Mucosa of descending colon (tissue), 3 donors: ENCODE measurements at regions not wholly inside any gene's neighbourhood (a gene's known extent, or its start where the extent isn't known, plus 50 kb on each side); places are given as distances from the start of the nearest gene placed in this dataset.

Experiments
- ATAC-seq: fragments of 200-7000 bp; cut with Tn5 transposase; one replicate; pipeline ENCODE4 v1.9.1; 2020; ENCODE audit warnings: mild to moderate bottlenecking, moderate library complexity
- DNase-seq, 3 donors: peaks; one replicate each; pipeline ENCODE4 v3.0.0-alpha.2; 2020
- H3K36me3 ChIP-seq: fragments of 200-600 bp; one replicate; pipeline ENCODE4 v1.8.0; 2021; ENCODE audit warnings: low read depth, mild to moderate bottlenecking
- H3K4me1 ChIP-seq: fragments of 200-600 bp; one replicate; pipeline ENCODE4 v1.8.0; 2021; ENCODE audit warnings: low read depth, mild to moderate bottlenecking
- H3K4me3 ChIP-seq: fragments of 200-600 bp; one replicate; pipeline ENCODE4 v1.8.0; 2021; ENCODE audit warnings: mild to moderate bottlenecking
- H3K9me3 ChIP-seq: fragments of 200-600 bp; one replicate; pipeline ENCODE4 v1.8.0; 2021; ENCODE audit warnings: mild to moderate bottlenecking
- CTCF ChIP-seq: fragments of 200-600 bp; IDR thresholded peaks from one replicate; pipeline ENCODE4 v1.8.0; 2022; ENCODE audit warnings: antibody characterized with exemption, mild to moderate bottlenecking
- intact Hi-C, 2 donors: fragments of 100-400 bp; cut with DNase I in 1 of 2; cut with micrococcal nuclease in 1 of 2; formaldehyde crosslinking; loops; one replicate each; pipeline versions ENCODE4 v1.11.0 to v1.11.1; 2022; cut with DNase I, micrococcal nuclease
- donor health status: DM: no; HTN: no; CAD: no; lungs with moderate emphysema.
- donor health status: DM: no; HTN: no; CAD: no.
- donor health status: DM: no; HTN: yes; CAD: no.

- ATAC-seq (no peak), DNase-seq (no peak)
- intact Hi-C loops, result no loop called here
- Histone ChIP-seq H3K4me3 (no peak overlapping the region), H3K9me3 (no peaks in the 10 kb centered on the region), H3K4me1 (no peaks in the 10 kb centered on the region), H3K36me3 (no peaks in the 10 kb centered on the region)
- no peak for TF ChIP-seq CTCF
Measured at GRCh38 chr16:64410306-64410705, 711.6 kb downstream of the CDH11 start.

- ATAC-seq (no peak), DNase-seq (no peak)
- TF ChIP-seq CTCF, result no peak
- no peaks in the 10 kb centered on the region for H3K36me3 ChIP-seq
- H3K4me3 ChIP-seq, result no peak overlapping the region
- no peaks in the 10 kb centered on the region for H3K4me1 ChIP-seq
- no peaks in the 10 kb centered on the region for H3K9me3 ChIP-seq
- intact Hi-C loops, result no loop called here
Measured at GRCh38 chr16:64409783-64410210, 712.1 kb downstream of the CDH11 start.

- no peak for DNase-seq
- no peak overlapping the region for H3K4me3 ChIP-seq
- no peak for TF ChIP-seq CTCF
- H3K36me3 ChIP-seq, result no peaks in the 10 kb centered on the region
- H3K9me3 ChIP-seq, result no peaks in the 10 kb centered on the region
- intact Hi-C loops, result no loop called here
- peaks cover 3% of the 10 kb centered on the region for H3K4me1 ChIP-seq
- ATAC-seq, result no peak
Measured at GRCh38 chr16:64408699-64409098, 713.2 kb downstream of the CDH11 start.

- DNase-seq (peak in 1 of 3 donors; percentile 27), ATAC-seq (peak; percentile 79)
- intact Hi-C loops, result no loop called here
- H3K4me3 ChIP-seq, result no peak overlapping the region
- H3K9me3 ChIP-seq, result no peaks in the 10 kb centered on the region
- peaks cover 6% of the 10 kb centered on the region for H3K4me1 ChIP-seq
- no peak for TF ChIP-seq CTCF
- H3K36me3 ChIP-seq, result no peaks in the 10 kb centered on the region
Measured at GRCh38 chr16:64406770-64407181, 715.1 kb downstream of the CDH11 start.

- TF ChIP-seq CTCF, result no peak
- Histone ChIP-seq H3K4me3 (no peak overlapping the region), H3K4me1 (peaks cover 6% of the 10 kb centered on the region), H3K36me3 (no peaks in the 10 kb centered on the region), H3K9me3 (no peaks in the 10 kb centered on the region)
- no peak for DNase-seq
- peak; percentile 68 for ATAC-seq
- intact Hi-C loops, result no loop called here
Measured at GRCh38 chr16:64403352-64403751, 718.5 kb downstream of the CDH11 start.

- H3K4me3 ChIP-seq, result no peak overlapping the region
- DNase-seq (no peak), ATAC-seq (no peak)
- H3K4me1 ChIP-seq, result peaks cover 4% of the 10 kb centered on the region
- no peaks in the 10 kb centered on the region for H3K9me3 ChIP-seq
- intact Hi-C loops, result no loop called here
- TF ChIP-seq CTCF, result no peak
- H3K36me3 ChIP-seq, result no peaks in the 10 kb centered on the region
Measured at GRCh38 chr16:64398793-64399192, 723.1 kb downstream of the CDH11 start.
